NCI-H187 (cell line): ENCODE measurements at regions not wholly inside any gene's neighbourhood (a gene's known extent, or its start where the extent isn't known, plus 50 kb on each side); places are given as distances from the start of the nearest gene placed in this dataset.

Experiments
- DNase-seq, 2 experiments: peaks; one replicate each; lab custom pipeline; 2025; lab: John Stamatoyannopoulos, UW

DNA sequence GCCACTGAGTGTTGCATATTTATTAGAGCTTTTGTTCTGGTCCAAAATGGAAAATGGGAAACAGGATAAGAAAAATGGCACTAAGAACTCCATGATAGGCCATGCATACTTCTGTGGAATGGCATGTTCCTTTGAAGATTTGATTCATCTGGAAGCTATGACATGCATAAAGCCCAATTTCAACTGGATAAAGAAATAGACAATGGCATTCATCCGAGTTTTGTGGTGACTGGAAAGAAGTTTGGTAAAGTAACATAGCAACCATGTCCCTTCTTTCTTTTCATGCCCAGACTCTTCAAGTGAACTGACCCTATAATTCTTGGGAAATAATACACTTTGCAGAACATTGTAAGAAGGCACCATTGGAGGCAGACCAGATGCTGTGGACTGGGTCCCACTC, 368.4 kb upstream of the IL12A start:
- no peak for DNase-seq

DNA sequence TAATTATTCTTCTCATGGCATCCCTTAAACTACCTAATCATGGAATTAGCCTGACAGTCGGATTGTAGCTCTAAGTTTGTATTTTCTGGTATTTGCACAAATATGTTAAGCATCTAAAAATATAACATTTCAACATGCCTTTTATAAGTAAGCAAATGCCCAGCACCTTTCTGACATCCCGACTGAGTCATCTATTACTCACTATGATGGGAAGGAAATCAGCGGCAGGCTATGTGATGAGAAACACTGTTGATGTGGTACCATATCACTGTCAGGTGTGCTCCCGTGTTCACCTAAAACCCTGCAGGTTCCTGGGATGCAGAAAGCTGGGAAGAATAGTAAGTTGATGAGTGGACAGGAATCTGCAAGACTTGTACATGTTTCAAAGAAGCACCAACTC, 367.8 kb upstream of the IL12A start:
- no peak for DNase-seq

DNA sequence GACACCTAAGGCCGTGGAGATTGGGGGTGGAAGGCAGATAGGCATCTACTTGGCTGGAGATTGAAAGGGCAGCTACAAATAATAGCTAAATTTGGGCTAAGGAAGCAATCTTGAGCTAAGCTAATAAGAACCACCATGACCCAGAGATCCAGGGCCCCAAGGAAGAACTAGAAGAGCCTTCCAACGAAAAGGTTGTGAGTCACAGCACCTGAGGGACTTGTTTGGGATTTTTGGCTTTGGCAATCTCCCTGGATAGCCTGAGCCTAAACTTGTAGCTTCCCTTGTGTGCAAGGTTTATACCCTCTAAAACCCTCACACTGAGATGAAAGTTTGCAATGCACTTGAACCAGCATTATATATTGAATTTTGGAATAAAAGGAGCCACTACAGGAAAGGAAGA, 364.0 kb upstream of the IL12A start:
- DNase-seq = no peak

DNA sequence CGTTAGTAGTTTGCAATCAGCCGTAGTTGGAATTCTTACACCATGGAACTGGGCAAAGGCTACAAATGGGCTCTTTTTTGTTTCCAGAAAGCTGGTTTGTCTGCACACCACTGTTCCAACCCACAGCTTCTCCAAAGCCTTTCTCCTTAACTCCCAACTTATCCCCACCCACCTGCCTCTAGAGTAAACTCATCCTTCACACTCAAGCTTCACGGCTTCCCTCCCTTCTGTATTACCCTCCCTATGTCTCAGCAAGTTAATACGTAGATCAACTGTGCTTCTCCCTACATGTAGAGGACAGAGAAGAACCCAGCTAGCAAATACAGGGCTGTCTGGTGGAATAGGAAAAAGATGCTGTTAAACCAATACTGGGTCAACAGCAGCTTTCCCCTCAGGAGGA, 363.0 kb upstream of the IL12A start:
- DNase-seq = no peak

DNA sequence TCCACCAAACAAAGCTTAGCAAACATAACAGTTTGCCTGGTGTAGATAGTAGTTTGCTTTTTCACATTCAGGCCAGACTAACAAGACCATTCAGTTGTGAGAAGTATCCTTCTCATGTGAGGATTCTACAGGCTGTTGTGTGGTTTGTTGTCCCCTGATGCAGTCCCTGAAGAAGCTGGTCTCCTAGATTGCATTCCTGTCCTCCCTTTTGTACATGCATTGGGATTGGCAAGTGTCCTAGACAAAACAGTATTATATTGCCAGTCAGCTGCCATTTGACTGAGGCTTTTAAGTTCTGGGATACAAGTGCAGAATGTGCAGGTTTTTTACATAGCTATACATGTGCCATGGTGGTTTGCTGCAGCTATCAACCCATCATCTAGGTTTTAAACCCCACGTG, 362.0 kb upstream of the IL12A start:
- no peak for DNase-seq

DNA sequence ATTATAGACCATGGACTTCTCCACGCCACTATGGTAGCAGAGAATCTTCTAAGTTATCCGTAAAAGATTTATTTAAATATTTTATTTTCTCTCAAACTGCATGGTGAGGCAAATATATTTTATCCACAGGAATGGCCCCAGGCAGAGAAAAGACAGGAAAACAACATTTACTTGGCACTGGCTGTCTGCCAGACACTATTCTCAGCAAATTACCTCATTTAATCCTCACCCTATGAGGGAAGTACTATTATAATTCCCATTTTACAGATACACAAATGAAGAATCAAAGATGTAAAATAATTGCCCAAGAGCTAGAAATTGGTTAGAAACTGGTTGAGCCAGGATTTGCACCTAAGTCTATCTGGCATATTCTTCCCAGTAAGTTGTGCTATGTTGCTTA, 361.4 kb upstream of the IL12A start:
- no peak for DNase-seq

DNA sequence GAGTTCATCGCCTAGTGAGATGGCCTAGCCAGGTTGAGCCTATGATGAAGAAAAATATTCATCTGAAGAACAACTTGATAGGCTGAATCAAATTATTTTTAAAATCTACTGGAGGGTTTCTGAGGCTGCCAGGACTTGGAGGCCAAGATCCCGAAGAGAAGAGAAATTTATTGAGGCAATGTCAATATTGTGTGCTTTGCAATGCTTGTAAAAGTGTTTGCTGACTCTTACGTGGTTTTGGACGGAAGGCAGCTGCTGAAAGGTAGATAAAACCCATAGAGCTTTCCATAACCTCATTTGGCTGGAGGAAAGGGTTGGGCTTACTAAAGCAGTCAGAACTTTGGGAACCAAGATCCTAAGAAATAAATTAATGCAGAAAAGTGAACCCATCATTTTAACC, 361.0 kb upstream of the IL12A start:
- no peak for DNase-seq

DNA sequence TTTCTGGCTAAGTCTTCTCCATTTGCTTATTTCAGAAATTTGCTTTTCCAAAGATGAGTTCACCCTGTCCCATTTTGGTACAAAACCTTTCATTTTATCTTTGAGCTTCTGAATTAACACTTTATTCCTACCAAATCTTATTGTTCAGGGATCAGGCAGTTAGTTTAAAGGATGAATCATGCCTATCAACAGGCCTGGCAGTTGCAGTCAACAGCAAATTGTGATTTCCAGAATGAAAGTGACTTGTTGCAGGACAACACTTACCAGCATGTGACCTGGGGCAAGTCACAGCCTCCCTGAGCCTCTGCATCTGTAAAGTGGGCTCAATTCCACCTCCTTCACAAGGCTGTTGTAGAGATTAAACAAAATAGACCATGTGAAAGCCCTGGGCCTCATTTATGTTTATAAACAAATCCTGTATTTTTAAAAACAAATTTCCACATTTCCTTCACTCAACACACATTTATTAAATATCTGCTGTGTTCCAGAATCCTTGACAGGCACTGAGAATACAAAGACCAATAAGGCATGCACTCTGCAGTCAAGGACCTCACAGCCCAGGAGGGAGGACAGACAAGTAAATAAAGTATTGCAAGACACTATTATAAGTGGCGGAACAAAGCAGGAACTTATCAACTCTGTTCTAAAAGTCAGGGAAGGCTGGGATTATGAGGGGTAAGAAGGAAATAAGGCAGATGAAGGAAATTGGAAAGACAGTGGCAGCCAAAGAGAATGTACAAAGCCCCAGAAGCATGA, 359.1 kb upstream of the IL12A start:
- no peak for DNase-seq

DNA sequence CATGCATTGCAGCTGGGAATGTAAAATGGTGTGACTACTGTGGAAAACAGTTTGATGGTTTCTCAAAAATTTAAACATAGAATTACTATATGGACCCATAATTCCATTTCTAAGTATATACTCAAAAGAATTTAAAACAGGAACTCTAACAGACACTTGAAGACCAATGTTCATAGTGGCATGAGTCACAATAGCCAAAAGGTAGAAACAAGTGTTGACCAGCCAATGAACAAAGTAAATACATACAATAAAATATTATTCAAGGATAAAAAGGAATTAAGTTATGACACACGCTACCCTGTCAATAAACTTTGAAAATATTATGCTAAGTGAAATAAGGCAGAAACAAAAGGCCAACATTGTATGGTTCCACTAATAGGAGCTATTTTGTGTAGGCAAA, 357.4 kb upstream of the IL12A start:
- no peak for DNase-seq

DNA sequence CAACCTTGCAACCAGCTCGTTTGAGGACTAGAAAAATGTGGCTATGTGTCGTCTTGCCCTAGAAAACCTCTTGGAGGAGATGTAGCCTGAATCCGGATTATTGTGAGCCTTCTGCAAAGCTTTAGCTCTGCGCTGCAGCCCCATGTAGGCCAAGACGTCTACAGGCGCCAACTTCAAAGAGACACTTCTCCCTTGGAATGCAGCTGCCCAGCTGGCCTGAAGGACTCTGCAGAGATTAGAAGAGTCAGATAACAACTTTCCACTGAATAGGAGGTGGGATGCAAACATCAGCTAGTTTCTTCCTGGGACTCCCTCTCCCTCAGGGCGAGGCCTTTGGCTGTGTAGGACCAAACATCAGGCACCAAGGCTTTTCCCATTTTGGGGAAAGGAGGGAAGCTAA, 356.5 kb upstream of the IL12A start:
- DNase-seq = no peak

DNA sequence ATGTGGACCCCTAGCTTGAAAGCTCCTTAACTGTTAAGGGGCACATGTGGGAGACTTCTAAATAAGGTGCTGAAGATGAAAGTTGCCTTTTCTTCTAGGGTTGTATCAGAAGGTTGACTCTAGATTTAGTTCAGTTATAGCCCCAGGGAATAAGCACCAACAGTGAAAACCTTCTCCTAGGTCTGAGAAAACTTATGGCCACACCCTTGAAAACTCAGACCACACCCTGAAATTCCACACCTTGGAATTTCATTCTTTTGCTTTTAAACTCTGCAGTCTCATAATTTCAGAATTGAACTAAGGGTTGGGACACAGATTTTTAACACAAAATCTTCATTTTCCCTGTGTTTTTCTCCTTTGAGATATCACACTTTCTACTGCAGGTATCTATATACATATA, 355.8 kb upstream of the IL12A start:
- DNase-seq = no peak

DNA sequence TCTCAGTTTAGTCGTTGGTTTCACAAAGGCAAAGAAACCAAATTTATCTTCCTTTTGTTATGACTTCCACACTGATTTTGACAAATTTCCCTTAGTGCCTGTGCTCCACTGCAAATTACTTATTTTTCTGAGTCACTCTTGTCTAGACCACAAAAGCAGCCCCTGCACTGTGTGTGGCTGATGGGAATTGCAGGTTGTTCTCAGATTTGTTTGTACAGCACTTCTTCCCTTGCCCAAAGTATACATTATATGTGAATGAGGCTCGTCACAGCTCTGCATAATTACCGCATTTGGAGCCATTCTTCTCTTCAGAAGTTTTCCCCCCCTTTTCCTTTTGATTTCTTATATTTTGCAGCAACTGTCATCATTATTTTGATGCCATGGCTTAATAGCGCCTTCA, 354.2 kb upstream of the IL12A start:
- peak in 1 of 2 experiments; percentile 46 for DNase-seq

DNA sequence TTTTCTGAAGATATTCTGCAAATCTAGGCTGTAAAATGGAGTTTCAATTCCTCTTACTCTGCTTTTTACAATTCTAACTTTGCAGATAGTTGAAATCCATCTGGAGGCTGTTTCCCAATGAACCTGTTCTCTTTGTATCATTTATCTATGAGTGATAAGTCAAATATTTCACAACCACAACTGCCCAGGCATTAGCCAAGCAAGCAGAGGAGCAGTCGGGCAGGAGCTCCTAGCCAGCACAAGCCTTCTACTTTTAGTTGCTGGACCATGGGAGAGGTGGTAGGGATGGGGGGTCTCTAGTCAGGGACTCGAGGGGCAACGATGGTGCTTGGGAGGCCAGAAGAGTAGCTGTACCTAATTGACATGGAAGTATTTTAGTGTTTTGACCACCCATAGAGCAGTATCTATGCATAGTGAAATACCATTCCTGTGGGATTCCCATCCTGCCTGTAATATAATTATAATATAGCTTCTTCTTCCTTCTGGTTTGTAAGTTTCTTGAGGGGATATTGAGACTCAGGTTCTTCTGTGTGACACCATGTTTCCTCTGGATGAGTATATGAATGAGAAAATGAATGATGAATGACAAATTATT, 353.5 kb upstream of the IL12A start:
- no peak for DNase-seq

DNA sequence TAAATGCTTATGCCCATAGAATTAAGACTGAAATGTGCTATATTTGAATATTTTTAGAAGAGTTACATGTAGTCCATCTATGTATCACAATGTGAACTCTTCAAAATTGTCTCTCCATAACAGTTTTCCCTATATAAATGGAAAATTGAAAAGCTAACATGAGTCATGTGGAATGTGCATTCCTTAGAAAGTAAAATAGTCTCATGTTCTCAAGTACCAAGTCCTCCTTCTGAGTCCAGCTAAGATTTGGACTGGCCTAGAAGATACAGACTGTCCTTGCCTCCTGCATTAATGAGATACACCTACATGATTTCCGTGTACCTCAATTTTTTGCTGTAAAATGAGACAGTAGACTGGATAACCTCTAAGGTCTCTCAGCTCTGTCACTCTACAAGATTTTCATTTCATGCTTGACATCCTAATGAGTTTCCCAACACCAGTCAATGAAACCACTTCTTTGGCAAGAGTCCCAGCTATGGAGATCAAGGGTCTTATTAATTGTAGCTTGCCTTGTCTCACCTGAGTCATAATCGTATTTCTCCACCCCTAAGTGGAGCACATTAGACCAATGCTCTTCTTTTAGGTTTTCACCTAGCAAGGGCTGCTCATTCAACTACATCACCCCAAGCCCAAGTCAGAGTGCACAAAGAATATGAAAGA, 350.6 kb upstream of the IL12A start:
- DNase-seq = no peak

DNA sequence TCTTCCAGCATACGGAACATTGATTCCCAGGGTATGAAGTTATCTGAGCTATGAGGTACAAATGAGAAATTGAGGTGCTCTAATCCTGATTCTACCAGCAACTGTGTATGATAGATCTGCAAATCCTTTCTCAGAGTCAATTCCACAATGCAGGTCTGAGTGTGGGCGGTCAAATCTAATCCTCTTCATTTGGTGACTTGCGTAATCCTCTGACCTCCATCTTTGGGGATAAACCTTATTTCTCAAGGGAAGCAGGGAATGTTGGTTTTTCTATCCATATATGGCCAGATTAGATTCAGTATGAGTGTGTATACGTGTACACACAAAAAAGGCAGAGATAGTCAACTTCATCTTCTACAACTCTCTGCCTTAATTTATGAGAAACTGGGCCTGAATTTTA, 348.4 kb upstream of the IL12A start:
- DNase-seq = no peak

DNA sequence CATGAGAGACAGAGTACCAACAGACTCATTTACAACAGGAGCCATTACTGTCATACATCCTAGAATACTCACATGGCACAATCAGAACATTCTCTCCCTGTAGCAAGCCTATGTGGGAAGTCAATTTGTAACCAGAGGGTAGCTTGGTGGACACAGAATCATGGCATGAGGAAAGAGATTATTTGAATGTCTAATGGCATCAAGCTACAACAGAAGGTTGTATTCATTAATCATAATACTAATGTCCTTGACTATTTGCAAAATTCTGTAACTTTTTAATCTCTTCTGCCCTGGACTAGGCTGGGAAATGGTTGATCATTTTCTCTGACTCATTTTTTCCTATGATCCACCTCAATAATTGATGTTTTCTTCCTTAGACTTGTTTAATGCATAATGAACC, 345.2 kb upstream of the IL12A start:
- no peak for DNase-seq

DNA sequence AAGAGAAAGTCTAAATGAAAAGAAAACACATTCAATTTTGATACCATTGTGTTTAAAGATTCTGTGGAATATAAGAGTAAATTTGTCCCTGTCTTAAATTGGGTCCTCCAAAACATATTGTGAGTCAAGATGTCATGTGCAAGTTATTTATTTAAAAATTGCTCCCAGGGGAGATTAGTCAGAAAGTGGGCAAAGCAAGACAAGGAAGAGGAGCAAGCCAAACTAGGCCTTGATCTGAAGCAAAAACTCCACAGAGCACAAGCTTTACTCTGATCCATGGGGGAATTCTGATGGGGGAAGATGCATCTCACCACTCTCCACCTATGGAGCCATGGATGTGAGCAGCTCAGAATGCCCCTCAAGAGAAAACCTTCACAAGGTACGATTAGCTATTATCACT, 342.8 kb upstream of the IL12A start:
- no peak for DNase-seq

DNA sequence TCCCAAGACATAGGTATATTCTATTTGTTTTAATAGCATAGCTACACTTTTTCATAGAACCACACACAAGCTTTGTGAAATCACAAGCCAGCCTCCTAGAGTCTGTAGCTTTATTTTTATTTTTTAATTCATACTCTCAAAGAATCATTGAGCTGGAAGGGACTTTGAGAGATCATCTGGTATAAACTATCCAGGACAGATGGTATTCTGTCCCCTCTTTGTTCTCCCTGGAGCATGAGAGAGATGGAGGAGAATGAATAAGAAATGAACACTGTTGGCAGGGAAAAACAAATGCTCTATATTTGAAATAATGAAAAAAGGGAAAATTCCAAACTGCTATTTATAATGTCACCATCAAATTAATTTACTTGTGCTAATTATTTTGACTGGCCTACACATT, 338.7 kb upstream of the IL12A start:
- DNase-seq = no peak

DNA sequence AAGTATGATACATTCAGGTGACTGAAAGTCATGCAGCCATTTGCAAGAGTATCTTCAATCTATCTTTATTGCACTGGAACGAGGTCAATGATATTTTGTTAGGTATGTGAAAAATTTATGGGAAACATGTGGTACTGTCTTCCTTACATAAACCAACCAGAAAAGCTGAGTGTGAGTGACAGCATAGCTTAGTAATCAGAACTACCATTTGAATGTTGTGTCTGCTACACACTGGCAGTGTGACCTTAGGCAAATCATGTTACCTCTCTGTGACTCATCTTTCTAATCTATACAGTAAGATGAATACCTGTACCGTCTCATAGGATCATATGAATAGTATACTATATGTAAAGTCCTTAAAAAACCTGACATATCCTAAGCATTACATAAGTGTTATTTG, 337.9 kb upstream of the IL12A start:
- no peak for DNase-seq

DNA sequence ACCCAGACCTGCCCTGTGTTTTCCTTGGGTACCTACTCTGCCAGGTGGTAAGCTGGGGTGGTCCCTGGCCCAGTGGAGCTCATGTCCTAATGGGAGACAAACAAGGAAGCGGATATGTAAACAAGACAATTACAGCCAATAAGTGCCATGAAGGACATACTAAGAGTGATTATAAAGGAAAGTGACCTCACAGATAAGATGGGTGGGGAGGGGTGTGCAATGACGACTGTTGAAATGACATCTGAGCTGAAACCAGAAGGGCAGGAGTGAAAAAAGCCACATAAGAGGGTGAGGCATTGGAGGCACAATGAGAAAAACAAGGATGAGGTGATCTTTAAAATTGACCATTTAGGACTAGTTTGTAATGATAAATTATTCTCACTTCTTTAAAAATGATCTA, 336.2 kb upstream of the IL12A start:
- DNase-seq = no peak

DNA sequence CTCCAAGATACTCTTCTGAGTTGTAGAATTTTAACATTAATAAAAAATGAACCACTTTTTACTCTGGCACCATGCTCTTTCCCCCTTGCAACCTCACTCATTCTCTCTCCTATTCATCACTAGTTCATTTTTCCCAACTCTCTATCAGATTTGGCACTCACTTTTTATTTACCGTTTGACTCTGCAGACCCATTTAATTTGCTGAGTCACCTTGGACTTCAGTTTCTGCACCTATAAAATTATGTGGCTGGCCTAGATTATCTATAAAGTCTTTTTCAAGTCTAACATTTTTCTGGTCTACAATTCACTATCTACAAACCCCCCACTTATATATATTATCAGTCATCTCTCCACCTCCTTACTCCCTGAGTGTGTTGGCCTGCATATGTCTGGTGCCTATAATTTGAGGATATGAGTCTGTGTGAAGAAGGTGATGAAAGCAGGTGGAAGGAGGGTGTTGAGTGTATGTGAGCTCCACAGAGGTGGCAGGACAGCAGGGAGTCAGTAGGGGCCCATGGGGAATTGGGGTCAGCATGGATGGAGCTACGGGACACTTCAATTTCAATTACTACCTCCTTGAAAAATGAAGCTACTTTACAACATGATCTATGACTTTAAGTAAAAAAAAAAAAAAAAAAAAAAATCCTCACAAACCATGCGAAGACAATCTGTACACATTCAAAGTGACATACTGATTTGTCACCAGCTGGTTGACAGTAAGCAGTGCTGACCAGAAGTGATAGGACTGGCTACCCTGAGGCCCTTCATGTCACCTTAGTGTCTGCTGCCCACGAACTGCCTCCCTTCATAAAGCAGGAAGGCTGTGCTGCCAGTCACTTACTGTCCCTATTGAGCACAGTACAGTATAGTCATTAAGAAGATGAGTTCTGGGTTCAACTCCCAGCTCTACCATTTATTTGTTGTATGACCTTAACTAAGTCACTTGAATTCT, 334.2 kb upstream of the IL12A start:
- no peak for DNase-seq

DNA sequence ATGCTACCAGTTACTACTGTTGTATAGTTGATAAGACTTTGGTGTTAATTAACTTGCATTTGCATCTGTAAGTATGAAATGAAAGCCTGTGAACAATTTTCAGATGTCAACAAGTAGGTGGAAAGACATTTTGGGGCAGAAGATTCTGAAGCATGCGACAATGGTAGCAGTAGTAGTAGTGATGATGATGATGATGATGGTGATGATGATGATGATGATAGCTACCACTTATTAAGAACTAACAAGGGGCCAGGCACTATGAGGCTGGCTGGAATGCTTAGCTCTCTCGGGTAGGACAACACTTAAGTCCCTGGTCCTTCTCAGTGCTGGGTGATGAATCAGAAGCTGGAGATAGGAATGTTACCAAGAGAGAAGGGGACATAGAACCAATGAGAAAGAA, 333.4 kb upstream of the IL12A start:
- DNase-seq = no peak

DNA sequence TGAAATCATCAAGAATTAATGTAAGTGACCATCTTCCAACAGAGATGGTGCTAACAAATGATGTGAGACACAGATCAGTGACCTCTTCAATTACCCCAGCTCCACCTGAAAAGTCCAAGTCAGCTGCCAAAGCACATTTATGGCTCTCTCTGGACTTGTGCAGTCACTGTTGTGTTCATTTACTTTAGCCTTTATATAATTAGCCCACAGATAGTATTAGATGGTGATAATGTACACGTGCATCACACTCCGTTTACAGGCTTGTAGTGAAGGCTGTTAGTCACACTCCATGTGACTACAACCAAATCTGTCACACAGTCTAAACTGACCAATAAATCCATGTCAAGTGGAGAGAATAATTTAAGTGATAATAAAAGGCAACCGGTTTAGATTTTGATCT, 331.5 kb upstream of the IL12A start:
- DNase-seq = no peak
